ENCODE measurements at regions not wholly inside any gene's neighbourhood (a gene's known extent, or its start where the extent isn't known, plus 50 kb on each side); places are given as distances from the start of the nearest gene placed in this dataset.

DNA sequence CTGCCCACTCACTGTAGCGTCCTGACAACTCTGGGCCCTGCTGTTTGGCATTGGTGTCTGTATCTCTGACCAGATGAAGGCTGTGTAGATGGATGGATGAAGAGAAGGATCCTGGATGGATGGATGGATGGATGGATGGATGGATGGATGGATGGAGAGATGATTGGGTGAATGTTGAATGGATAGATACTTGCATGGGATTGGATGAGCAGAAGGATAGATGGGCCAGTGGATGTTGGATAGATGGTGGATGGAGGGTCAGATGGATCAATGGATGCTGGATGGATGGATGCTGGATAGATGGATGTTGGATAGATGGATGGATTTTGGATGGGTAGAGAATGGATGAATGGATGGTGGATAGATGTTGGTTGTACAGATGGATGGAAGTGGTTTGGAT lies 179.6 kb upstream of the GSE1 start:
- DNase-seq: no peak
- Histone ChIP-seq H3F3A (replicated peaks; ENCODE audit: insufficient read depth) (no peaks in the 10 kb centered on the region), H3K9ac (no peak overlapping the region), H3K9me3 (no peaks in the 10 kb centered on the region), H3K4me3 (ENCODE audit: low read depth in 2 of 2, low read length in 1 of 2) (no peak overlapping the region), H4K20me1 (ENCODE audit: insufficient read depth) (no peaks in the 10 kb centered on the region), H3K4me1 (ENCODE audit: control insufficient read depth in 1 of 2, insufficient read depth in 2 of 2, low read depth in 1 of 2, low read length in 1 of 2) (peaks cover 0 to 36% of the 10 kb centered on the region in 2 experiments; a peak in 1 of 4 replicates), H3K27ac (ENCODE audit: low read depth in 2 of 2, low read length in 1 of 2) (no peak overlapping the region), H3K36me3 (replicated peaks in 1 of 2; ENCODE audit: control insufficient read depth in 1 of 2, insufficient read depth in 2 of 2, low read length in 1 of 2) (no peaks in the 10 kb centered on the region), H2AFZ (ENCODE audit: low read depth) (no peak overlapping the region), H3K27me3 (ENCODE audit: insufficient read depth) (no peaks in the 10 kb centered on the region), H3K4me2 (no peak overlapping the region), H3K79me2 (ENCODE audit: insufficient read depth) (no peaks in the 10 kb centered on the region), H3K9me2 (no peaks in the 10 kb centered on the region)
- WGBS (ENCODE audit: low lambda C conversion rate): 80% methylated on average over 1 of the region's 1 CpG
- POLR2A ChIA-PET: no interaction called here
- TF ChIP-seq POLR2AphosphoS5 (IDR thresholded peaks at IDR 0.05; ENCODE audit: low read depth, low read length) (no peak), FOSL2 (IDR thresholded peaks at IDR 0.05; ENCODE audit: borderline replicate concordance, low read depth) (no peak), FOXJ3 (CRISPR knock-in tag; IDR thresholded peaks at IDR 0.05) (no peak), TAF1 (IDR thresholded peaks at IDR 0.05; ENCODE audit: borderline replicate concordance, low read depth, low read length) (no peak), SIN3A (IDR thresholded peaks at IDR 0.05; ENCODE audit: borderline replicate concordance, low read depth, low read length) (no peak), MEF2A (IDR thresholded peaks at IDR 0.05; ENCODE audit: borderline replicate concordance, low read depth) (no peak), RXRA (IDR thresholded peaks at IDR 0.05; ENCODE audit: borderline replicate concordance, low read depth) (no peak), RAD21 (IDR thresholded peaks at IDR 0.05; ENCODE audit: low read length) (no peak)
- TF ChIP-seq, protein P1, sequence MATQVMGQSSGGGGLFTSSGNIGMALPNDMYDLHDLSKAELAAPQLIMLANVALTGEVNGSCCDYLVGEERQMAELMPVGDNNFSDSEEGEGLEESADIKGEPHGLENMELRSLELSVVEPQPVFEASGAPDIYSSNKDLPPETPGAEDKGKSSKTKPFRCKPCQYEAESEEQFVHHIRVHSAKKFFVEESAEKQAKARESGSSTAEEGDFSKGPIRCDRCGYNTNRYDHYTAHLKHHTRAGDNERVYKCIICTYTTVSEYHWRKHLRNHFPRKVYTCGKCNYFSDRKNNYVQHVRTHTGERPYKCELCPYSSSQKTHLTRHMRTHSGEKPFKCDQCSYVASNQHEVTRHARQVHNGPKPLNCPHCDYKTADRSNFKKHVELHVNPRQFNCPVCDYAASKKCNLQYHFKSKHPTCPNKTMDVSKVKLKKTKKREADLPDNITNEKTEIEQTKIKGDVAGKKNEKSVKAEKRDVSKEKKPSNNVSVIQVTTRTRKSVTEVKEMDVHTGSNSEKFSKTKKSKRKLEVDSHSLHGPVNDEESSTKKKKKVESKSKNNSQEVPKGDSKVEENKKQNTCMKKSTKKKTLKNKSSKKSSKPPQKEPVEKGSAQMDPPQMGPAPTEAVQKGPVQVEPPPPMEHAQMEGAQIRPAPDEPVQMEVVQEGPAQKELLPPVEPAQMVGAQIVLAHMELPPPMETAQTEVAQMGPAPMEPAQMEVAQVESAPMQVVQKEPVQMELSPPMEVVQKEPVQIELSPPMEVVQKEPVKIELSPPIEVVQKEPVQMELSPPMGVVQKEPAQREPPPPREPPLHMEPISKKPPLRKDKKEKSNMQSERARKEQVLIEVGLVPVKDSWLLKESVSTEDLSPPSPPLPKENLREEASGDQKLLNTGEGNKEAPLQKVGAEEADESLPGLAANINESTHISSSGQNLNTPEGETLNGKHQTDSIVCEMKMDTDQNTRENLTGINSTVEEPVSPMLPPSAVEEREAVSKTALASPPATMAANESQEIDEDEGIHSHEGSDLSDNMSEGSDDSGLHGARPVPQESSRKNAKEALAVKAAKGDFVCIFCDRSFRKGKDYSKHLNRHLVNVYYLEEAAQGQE (IDR thresholded peaks at IDR 0.05; ENCODE audit: low read depth, low read length): no peak
- CTCF ChIA-PET: interaction anchor here (1.5 to 5.6 kb wide), 2 partner anchors 12 to 24 kb away, joined by 5 to 23 read pairs; no protein-coding TSS in a partner anchor

DNA sequence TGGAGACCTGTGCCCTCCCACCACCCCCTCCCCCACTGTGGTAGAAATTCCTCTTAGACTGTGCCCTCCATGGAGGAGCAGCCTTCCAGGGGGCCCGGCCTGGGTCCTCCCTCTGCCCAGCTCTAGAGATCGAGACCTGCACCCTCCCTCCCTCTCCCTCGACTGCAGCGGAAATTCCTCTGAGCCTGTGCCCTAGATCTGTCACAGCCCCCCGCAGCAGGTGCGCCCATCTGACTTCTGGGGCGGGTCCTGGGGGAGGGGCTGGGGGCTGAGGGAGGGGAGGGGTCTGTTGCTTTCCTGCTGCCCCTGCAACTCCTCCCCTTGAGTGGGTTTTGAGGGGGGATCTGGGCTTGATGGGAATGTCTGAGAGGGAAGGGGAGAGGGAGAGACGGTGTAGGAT lies 177.8 kb upstream of the GSE1 start:
- Histone ChIP-seq H3K9ac (no peak overlapping the region), H3K27ac (ENCODE audit: low read depth in 2 of 2, low read length in 1 of 2) (no peak overlapping the region), H3F3A (replicated peaks; ENCODE audit: insufficient read depth) (no peaks in the 10 kb centered on the region), H3K36me3 (replicated peaks in 1 of 2; ENCODE audit: control insufficient read depth in 1 of 2, insufficient read depth in 2 of 2, low read length in 1 of 2) (no peaks in the 10 kb centered on the region), H4K20me1 (ENCODE audit: insufficient read depth) (no peaks in the 10 kb centered on the region), H3K4me2 (no peak overlapping the region), H3K4me3 (ENCODE audit: low read depth in 2 of 2, low read length in 1 of 2) (no peak overlapping the region), H3K9me3 (no peaks in the 10 kb centered on the region), H3K9me2 (no peaks in the 10 kb centered on the region), H3K27me3 (ENCODE audit: insufficient read depth) (no peaks in the 10 kb centered on the region), H3K79me2 (ENCODE audit: insufficient read depth) (no peaks in the 10 kb centered on the region), H3K4me1 (ENCODE audit: control insufficient read depth in 1 of 2, insufficient read depth in 2 of 2, low read depth in 1 of 2, low read length in 1 of 2) (peaks cover 0 to 27% of the 10 kb centered on the region in 2 experiments; a peak in 1 of 4 replicates), H2AFZ (ENCODE audit: low read depth) (no peak overlapping the region)
- no peak for DNase-seq
- TF ChIP-seq RFX5 (IDR thresholded peaks at IDR 0.05; ENCODE audit: low read length): no peak
- TF ChIP-seq FOXJ3 (CRISPR knock-in tag; IDR thresholded peaks at IDR 0.05): no peak
- no peak for TF ChIP-seq TAF1 (IDR thresholded peaks at IDR 0.05; ENCODE audit: borderline replicate concordance, low read depth, low read length)
- TF ChIP-seq NFIC (IDR thresholded peaks at IDR 0.05; ENCODE audit: borderline replicate concordance): no peak
- TF ChIP-seq, protein P2, sequence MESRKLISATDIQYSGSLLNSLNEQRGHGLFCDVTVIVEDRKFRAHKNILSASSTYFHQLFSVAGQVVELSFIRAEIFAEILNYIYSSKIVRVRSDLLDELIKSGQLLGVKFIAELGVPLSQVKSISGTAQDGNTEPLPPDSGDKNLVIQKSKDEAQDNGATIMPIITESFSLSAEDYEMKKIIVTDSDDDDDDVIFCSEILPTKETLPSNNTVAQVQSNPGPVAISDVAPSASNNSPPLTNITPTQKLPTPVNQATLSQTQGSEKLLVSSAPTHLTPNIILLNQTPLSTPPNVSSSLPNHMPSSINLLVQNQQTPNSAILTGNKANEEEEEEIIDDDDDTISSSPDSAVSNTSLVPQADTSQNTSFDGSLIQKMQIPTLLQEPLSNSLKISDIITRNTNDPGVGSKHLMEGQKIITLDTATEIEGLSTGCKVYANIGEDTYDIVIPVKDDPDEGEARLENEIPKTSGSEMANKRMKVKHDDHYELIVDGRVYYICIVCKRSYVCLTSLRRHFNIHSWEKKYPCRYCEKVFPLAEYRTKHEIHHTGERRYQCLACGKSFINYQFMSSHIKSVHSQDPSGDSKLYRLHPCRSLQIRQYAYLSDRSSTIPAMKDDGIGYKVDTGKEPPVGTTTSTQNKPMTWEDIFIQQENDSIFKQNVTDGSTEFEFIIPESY (IDR thresholded peaks at IDR 0.05; ENCODE audit: borderline replicate concordance, low read depth): no peak
- TF ChIP-seq JUND (IDR thresholded peaks at IDR 0.05): no peak
- TF ChIP-seq FOXM1 (IDR thresholded peaks at IDR 0.05; ENCODE audit: low read depth): no peak
- no peak for TF ChIP-seq POLR2AphosphoS5 (IDR thresholded peaks at IDR 0.05; ENCODE audit: low read depth, low read length)
- TF ChIP-seq, protein P3, sequence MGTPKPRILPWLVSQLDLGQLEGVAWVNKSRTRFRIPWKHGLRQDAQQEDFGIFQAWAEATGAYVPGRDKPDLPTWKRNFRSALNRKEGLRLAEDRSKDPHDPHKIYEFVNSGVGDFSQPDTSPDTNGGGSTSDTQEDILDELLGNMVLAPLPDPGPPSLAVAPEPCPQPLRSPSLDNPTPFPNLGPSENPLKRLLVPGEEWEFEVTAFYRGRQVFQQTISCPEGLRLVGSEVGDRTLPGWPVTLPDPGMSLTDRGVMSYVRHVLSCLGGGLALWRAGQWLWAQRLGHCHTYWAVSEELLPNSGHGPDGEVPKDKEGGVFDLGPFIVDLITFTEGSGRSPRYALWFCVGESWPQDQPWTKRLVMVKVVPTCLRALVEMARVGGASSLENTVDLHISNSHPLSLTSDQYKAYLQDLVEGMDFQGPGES (IDR thresholded peaks at IDR 0.05; ENCODE audit: low read depth, low read length): no peak
- TF ChIP-seq, protein P4, sequence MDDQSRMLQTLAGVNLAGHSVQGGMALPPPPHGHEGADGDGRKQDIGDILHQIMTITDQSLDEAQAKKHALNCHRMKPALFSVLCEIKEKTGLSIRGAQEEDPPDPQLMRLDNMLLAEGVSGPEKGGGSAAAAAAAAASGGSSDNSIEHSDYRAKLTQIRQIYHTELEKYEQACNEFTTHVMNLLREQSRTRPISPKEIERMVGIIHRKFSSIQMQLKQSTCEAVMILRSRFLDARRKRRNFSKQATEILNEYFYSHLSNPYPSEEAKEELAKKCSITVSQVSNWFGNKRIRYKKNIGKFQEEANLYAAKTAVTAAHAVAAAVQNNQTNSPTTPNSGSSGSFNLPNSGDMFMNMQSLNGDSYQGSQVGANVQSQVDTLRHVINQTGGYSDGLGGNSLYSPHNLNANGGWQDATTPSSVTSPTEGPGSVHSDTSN (IDR thresholded peaks at IDR 0.05): no peak
- TF ChIP-seq EZH2phosphoT487 (IDR thresholded peaks at IDR 0.05; ENCODE audit: borderline replicate concordance, low read depth): no peak
- TF ChIP-seq GATA2 (CRISPR knock-in tag; IDR thresholded peaks at IDR 0.05): no peak
- no peak for TF ChIP-seq MEF2A (IDR thresholded peaks at IDR 0.05; ENCODE audit: borderline replicate concordance, low read depth)
- WGBS (ENCODE audit: low lambda C conversion rate): 84% methylated on average over 7 of the region's 8 CpGs
- ChIA-PET CTCF (interaction anchor here (0.7 to 5.6 kb wide), 5 partner anchors 14 to 175 kb away, joined by 3 to 23 read pairs (median 4); no protein-coding TSS in a partner anchor), POLR2A (no interaction called here)
